ENCODE measurements at regions not wholly inside any gene's neighbourhood (a gene's known extent, or its start where the extent isn't known, plus 50 kb on each side); places are given as distances from the start of the nearest gene placed in this dataset.
"Not testable (repeated sequence)": the region's sequence is repeated elsewhere in the genome, so short reads cannot be mapped to it uniquely, and the experiment has no call there.

GRCh38 chr16:29314292-29314934 lies 92.1 kb downstream of the NPIPB11 start:
- in situ Hi-C loops (cut with HindIII; ENCODE audit: low pct_ligation_motif_present, low pct_unique_long_range_greater_than_20kb, low sequenced_read_pairs): no loop called here
- DNase-seq: no peak

GRCh38 chr16:29313559-29314048 lies 92.9 kb downstream of the NPIPB11 start:
- in situ Hi-C loops (cut with HindIII; ENCODE audit: low pct_ligation_motif_present, low pct_unique_long_range_greater_than_20kb, low sequenced_read_pairs): no loop called here
- DNase-seq: no peak

- in situ Hi-C loops (cut with HindIII; ENCODE audit: low pct_ligation_motif_present, low pct_unique_long_range_greater_than_20kb, low sequenced_read_pairs): no loop called here
- DNase-seq: no peak
These were observed 93.5 kb downstream of the NPIPB11 start for GRCh38 chr16:29312835-29313558.

GRCh38 chr16:29312345-29312675 lies 94.2 kb downstream of the NPIPB11 start:
- in situ Hi-C loops (cut with HindIII; ENCODE audit: low pct_ligation_motif_present, low pct_unique_long_range_greater_than_20kb, low sequenced_read_pairs); DNase-seq: not testable (repeated sequence)

GRCh38 chr16:29311461-29312344 lies 94.8 kb downstream of the NPIPB11 start:
- in situ Hi-C loops (cut with HindIII; ENCODE audit: low pct_ligation_motif_present, low pct_unique_long_range_greater_than_20kb, low sequenced_read_pairs): no loop called here
- no peak for DNase-seq

GRCh38 chr16:29310852-29311314 lies 95.6 kb downstream of the NPIPB11 start:
- in situ Hi-C loops (cut with HindIII; ENCODE audit: low pct_ligation_motif_present, low pct_unique_long_range_greater_than_20kb, low sequenced_read_pairs): no loop called here
- no peak for DNase-seq

- in situ Hi-C loops (cut with HindIII; ENCODE audit: low pct_ligation_motif_present, low pct_unique_long_range_greater_than_20kb, low sequenced_read_pairs); DNase-seq: not testable (repeated sequence)
These were observed 96.3 kb downstream of the NPIPB11 start for GRCh38 chr16:29310243-29310642.

- DNase-seq; in situ Hi-C loops (cut with HindIII; ENCODE audit: low pct_ligation_motif_present, low pct_unique_long_range_greater_than_20kb, low sequenced_read_pairs): not testable (repeated sequence)
These were observed 96.9 kb downstream of the NPIPB11 start for GRCh38 chr16:29309601-29310000.

- in situ Hi-C loops (cut with HindIII; ENCODE audit: low pct_ligation_motif_present, low pct_unique_long_range_greater_than_20kb, low sequenced_read_pairs): no loop called here
- no peak for DNase-seq
These were observed 97.6 kb downstream of the NPIPB11 start for GRCh38 chr16:29308644-29309546.

- no peak for DNase-seq
- in situ Hi-C loops (cut with HindIII; ENCODE audit: low pct_ligation_motif_present, low pct_unique_long_range_greater_than_20kb, low sequenced_read_pairs): no loop called here
These were observed 98.7 kb downstream of the NPIPB11 start for GRCh38 chr16:29307598-29308507.

GRCh38 chr16:29306943-29307597 lies 99.4 kb downstream of the NPIPB11 start:
- in situ Hi-C loops (cut with HindIII; ENCODE audit: low pct_ligation_motif_present, low pct_unique_long_range_greater_than_20kb, low sequenced_read_pairs): no loop called here
- no peak for DNase-seq

GRCh38 chr16:29306201-29306600 lies 100.3 kb downstream of the NPIPB11 start:
- in situ Hi-C loops (cut with HindIII; ENCODE audit: low pct_ligation_motif_present, low pct_unique_long_range_greater_than_20kb, low sequenced_read_pairs): no loop called here
- no peak for DNase-seq

GRCh38 chr16:29305018-29305417 lies 101.5 kb downstream of the NPIPB11 start:
- in situ Hi-C loops (cut with HindIII; ENCODE audit: low pct_ligation_motif_present, low pct_unique_long_range_greater_than_20kb, low sequenced_read_pairs); DNase-seq: not testable (repeated sequence)

GRCh38 chr16:29304251-29304650 lies 102.3 kb downstream of the NPIPB11 start:
- in situ Hi-C loops (cut with HindIII; ENCODE audit: low pct_ligation_motif_present, low pct_unique_long_range_greater_than_20kb, low sequenced_read_pairs): no loop called here
- DNase-seq: no peak

GRCh38 chr16:29303520-29303919 lies 103.0 kb downstream of the NPIPB11 start:
- in situ Hi-C loops (cut with HindIII; ENCODE audit: low pct_ligation_motif_present, low pct_unique_long_range_greater_than_20kb, low sequenced_read_pairs): no loop called here
- DNase-seq: no peak

- in situ Hi-C loops (cut with HindIII; ENCODE audit: low pct_ligation_motif_present, low pct_unique_long_range_greater_than_20kb, low sequenced_read_pairs): no loop called here
- no peak for DNase-seq
These were observed 103.5 kb downstream of the NPIPB11 start for GRCh38 chr16:29302976-29303375.

GRCh38 chr16:29302433-29302832 lies 104.1 kb downstream of the NPIPB11 start:
- in situ Hi-C loops (cut with HindIII; ENCODE audit: low pct_ligation_motif_present, low pct_unique_long_range_greater_than_20kb, low sequenced_read_pairs); DNase-seq: not testable (repeated sequence)
